ENCODE measurements at regions not wholly inside any gene's neighbourhood (a gene's known extent, or its start where the extent isn't known, plus 50 kb on each side); places are given as distances from the start of the nearest gene placed in this dataset.

GRCh38 chr6:8686077-8686476 is 250.7 kb upstream of the SLC35B3 start:
- Histone ChIP-seq H3K27me3 (ENCODE audit: control insufficient read depth, insufficient read depth, low read length) (no peaks in the 10 kb centered on the region), H3K4me3 (ENCODE audit: low read length) (no peak overlapping the region), H3K4me2 (ENCODE audit: low read length) (no peak overlapping the region), H3K9ac (ENCODE audit: low read depth, low read length) (no peak overlapping the region), H3K9me3 (replicated peaks; ENCODE audit: low read length) (no peaks in the 10 kb centered on the region), H3K4me1 (ENCODE audit: control insufficient read depth, insufficient read depth, low read length) (no peaks in the 10 kb centered on the region), H3K36me3 (ENCODE audit: insufficient read depth, low read length) (no peaks in the 10 kb centered on the region)

- Histone ChIP-seq H3K27me3 (ENCODE audit: control insufficient read depth, insufficient read depth, low read length) (no peaks in the 10 kb centered on the region), H3K4me2 (ENCODE audit: low read length) (no peak overlapping the region), H3K4me3 (ENCODE audit: low read length) (no peak overlapping the region), H3K9ac (ENCODE audit: low read depth, low read length) (no peak overlapping the region), H3K4me1 (ENCODE audit: control insufficient read depth, insufficient read depth, low read length) (no peaks in the 10 kb centered on the region), H3K36me3 (ENCODE audit: insufficient read depth, low read length) (no peaks in the 10 kb centered on the region), H3K9me3 (replicated peaks; ENCODE audit: low read length) (no peaks in the 10 kb centered on the region)
Observed at GRCh38 chr6:8683204-8683603, 247.9 kb upstream of the SLC35B3 start.

- Histone ChIP-seq H3K4me2 (ENCODE audit: low read length) (no peak overlapping the region), H3K4me3 (ENCODE audit: low read length) (no peak overlapping the region), H3K4me1 (ENCODE audit: control insufficient read depth, insufficient read depth, low read length) (no peaks in the 10 kb centered on the region), H3K27me3 (ENCODE audit: control insufficient read depth, insufficient read depth, low read length) (no peaks in the 10 kb centered on the region), H3K9ac (ENCODE audit: low read depth, low read length) (no peak overlapping the region), H3K9me3 (replicated peaks; ENCODE audit: low read length) (no peaks in the 10 kb centered on the region), H3K36me3 (ENCODE audit: insufficient read depth, low read length) (no peaks in the 10 kb centered on the region)
Observed at GRCh38 chr6:8679823-8680222, 244.5 kb upstream of the SLC35B3 start.

GRCh38 chr6:8678466-8678865 is 243.1 kb upstream of the SLC35B3 start:
- Histone ChIP-seq H3K4me3 (ENCODE audit: low read length) (no peak overlapping the region), H3K4me2 (ENCODE audit: low read length) (no peak overlapping the region), H3K9me3 (replicated peaks; ENCODE audit: low read length) (no peaks in the 10 kb centered on the region), H3K27me3 (ENCODE audit: control insufficient read depth, insufficient read depth, low read length) (no peaks in the 10 kb centered on the region), H3K4me1 (ENCODE audit: control insufficient read depth, insufficient read depth, low read length) (no peaks in the 10 kb centered on the region), H3K9ac (ENCODE audit: low read depth, low read length) (no peak overlapping the region), H3K36me3 (ENCODE audit: insufficient read depth, low read length) (no peaks in the 10 kb centered on the region)

GRCh38 chr6:8674126-8674525 is 238.8 kb upstream of the SLC35B3 start:
- Histone ChIP-seq H3K27me3 (ENCODE audit: control insufficient read depth, insufficient read depth, low read length) (no peaks in the 10 kb centered on the region), H3K9ac (ENCODE audit: low read depth, low read length) (no peak overlapping the region), H3K4me3 (ENCODE audit: low read length) (no peak overlapping the region), H3K4me1 (ENCODE audit: control insufficient read depth, insufficient read depth, low read length) (no peaks in the 10 kb centered on the region), H3K4me2 (ENCODE audit: low read length) (no peak overlapping the region), H3K36me3 (ENCODE audit: insufficient read depth, low read length) (no peaks in the 10 kb centered on the region), H3K9me3 (replicated peaks; ENCODE audit: low read length) (no peaks in the 10 kb centered on the region)

GRCh38 chr6:8672882-8673281 is 237.5 kb upstream of the SLC35B3 start:
- no peak overlapping the region for H3K4me3 ChIP-seq (ENCODE audit: low read length)
- H3K27me3 ChIP-seq (ENCODE audit: control insufficient read depth, insufficient read depth, low read length), result no peaks in the 10 kb centered on the region
- H3K4me1 ChIP-seq (ENCODE audit: control insufficient read depth, insufficient read depth, low read length), result no peaks in the 10 kb centered on the region
- H3K36me3 ChIP-seq (ENCODE audit: insufficient read depth, low read length), result no peaks in the 10 kb centered on the region
- H3K9me3 ChIP-seq (replicated peaks; ENCODE audit: low read length), result no peaks in the 10 kb centered on the region
- H3K4me2 ChIP-seq (ENCODE audit: low read length), result no peak overlapping the region
- H3K9ac ChIP-seq (ENCODE audit: low read depth, low read length), result no peak overlapping the region

GRCh38 chr6:8670792-8671191 is 235.4 kb upstream of the SLC35B3 start:
- Histone ChIP-seq H3K4me3 (ENCODE audit: low read length) (no peak overlapping the region), H3K9me3 (replicated peaks; ENCODE audit: low read length) (no peaks in the 10 kb centered on the region), H3K36me3 (ENCODE audit: insufficient read depth, low read length) (no peaks in the 10 kb centered on the region), H3K27me3 (ENCODE audit: control insufficient read depth, insufficient read depth, low read length) (no peaks in the 10 kb centered on the region), H3K4me1 (ENCODE audit: control insufficient read depth, insufficient read depth, low read length) (no peaks in the 10 kb centered on the region), H3K4me2 (ENCODE audit: low read length) (no peak overlapping the region), H3K9ac (ENCODE audit: low read depth, low read length) (no peak overlapping the region)

GRCh38 chr6:8664700-8665099 is 229.4 kb upstream of the SLC35B3 start:
- Histone ChIP-seq H3K4me1 (ENCODE audit: control insufficient read depth, insufficient read depth, low read length) (no peaks in the 10 kb centered on the region), H3K9me3 (replicated peaks; ENCODE audit: low read length) (no peaks in the 10 kb centered on the region), H3K9ac (ENCODE audit: low read depth, low read length) (no peak overlapping the region), H3K4me3 (ENCODE audit: low read length) (no peak overlapping the region), H3K27me3 (ENCODE audit: control insufficient read depth, insufficient read depth, low read length) (no peaks in the 10 kb centered on the region), H3K36me3 (ENCODE audit: insufficient read depth, low read length) (no peaks in the 10 kb centered on the region), H3K4me2 (ENCODE audit: low read length) (no peak overlapping the region)

- Histone ChIP-seq H3K27me3 (ENCODE audit: control insufficient read depth, insufficient read depth, low read length) (no peaks in the 10 kb centered on the region), H3K9ac (ENCODE audit: low read depth, low read length) (no peak overlapping the region), H3K4me2 (ENCODE audit: low read length) (no peak overlapping the region), H3K4me1 (ENCODE audit: control insufficient read depth, insufficient read depth, low read length) (no peaks in the 10 kb centered on the region), H3K4me3 (ENCODE audit: low read length) (no peak overlapping the region), H3K9me3 (replicated peaks; ENCODE audit: low read length) (no peaks in the 10 kb centered on the region), H3K36me3 (ENCODE audit: insufficient read depth, low read length) (no peaks in the 10 kb centered on the region)
Observed at GRCh38 chr6:8664070-8664469, 228.7 kb upstream of the SLC35B3 start.

GRCh38 chr6:8659404-8660189 is 224.3 kb upstream of the SLC35B3 start:
- Histone ChIP-seq H3K9me3 (replicated peaks; ENCODE audit: low read length) (no peaks in the 10 kb centered on the region), H3K4me2 (ENCODE audit: low read length) (no peak overlapping the region), H3K4me1 (ENCODE audit: control insufficient read depth, insufficient read depth, low read length) (no peaks in the 10 kb centered on the region), H3K27me3 (ENCODE audit: control insufficient read depth, insufficient read depth, low read length) (no peaks in the 10 kb centered on the region), H3K36me3 (ENCODE audit: insufficient read depth, low read length) (no peaks in the 10 kb centered on the region), H3K9ac (ENCODE audit: low read depth, low read length) (no peak overlapping the region), H3K4me3 (ENCODE audit: low read length) (no peak overlapping the region)

GRCh38 chr6:8658416-8658815 is 223.1 kb upstream of the SLC35B3 start:
- H3K4me2 ChIP-seq (ENCODE audit: low read length), result no peak overlapping the region
- no peak overlapping the region for H3K4me3 ChIP-seq (ENCODE audit: low read length)
- no peaks in the 10 kb centered on the region for H3K27me3 ChIP-seq (ENCODE audit: control insufficient read depth, insufficient read depth, low read length)
- no peaks in the 10 kb centered on the region for H3K4me1 ChIP-seq (ENCODE audit: control insufficient read depth, insufficient read depth, low read length)
- H3K9ac ChIP-seq (ENCODE audit: low read depth, low read length), result no peak overlapping the region
- H3K36me3 ChIP-seq (ENCODE audit: insufficient read depth, low read length), result no peaks in the 10 kb centered on the region
- no peaks in the 10 kb centered on the region for H3K9me3 ChIP-seq (replicated peaks; ENCODE audit: low read length)

GRCh38 chr6:8657522-8657921 is 222.2 kb upstream of the SLC35B3 start:
- Histone ChIP-seq H3K4me2 (ENCODE audit: low read length) (no peak overlapping the region), H3K9me3 (replicated peaks; ENCODE audit: low read length) (no peaks in the 10 kb centered on the region), H3K27me3 (ENCODE audit: control insufficient read depth, insufficient read depth, low read length) (no peaks in the 10 kb centered on the region), H3K4me3 (ENCODE audit: low read length) (no peak overlapping the region), H3K4me1 (ENCODE audit: control insufficient read depth, insufficient read depth, low read length) (no peaks in the 10 kb centered on the region), H3K36me3 (ENCODE audit: insufficient read depth, low read length) (no peaks in the 10 kb centered on the region), H3K9ac (ENCODE audit: low read depth, low read length) (no peak overlapping the region)

All from skeletal muscle satellite cell (primary cell).